DOHH2 (cell line): ENCODE measurements at regions not wholly inside any gene's neighbourhood (a gene's known extent, or its start where the extent isn't known, plus 50 kb on each side); places are given as distances from the start of the nearest gene placed in this dataset.

Experiments used
- EZH2phosphoT487 ChIP-seq: fragments of 200-600 bp; sonication (generic); IDR thresholded peaks from 2 replicates; pipeline ENCODE4 v1.6.1; 2017; ENCODE audit warnings: borderline replicate concordance, mild to moderate bottlenecking, antibody characterized with exemption, low read length, moderate library complexity, mixed read lengths
- TF ChIP-seq, protein P1 (sequence below): fragments of 200-600 bp; sonication (generic); IDR thresholded peaks from one replicate; pipeline ENCODE4 v1.5.1; 2014; ENCODE audit warnings: antibody characterized with exemption, mild to moderate bottlenecking, low read depth, low read length; ENCODE audit not compliant: poor library complexity, severe bottlenecking

GRCh38 chr16:50964491-50964890 is 186.6 kb downstream of the SALL1 start:
- TF ChIP-seq, protein P1, sequence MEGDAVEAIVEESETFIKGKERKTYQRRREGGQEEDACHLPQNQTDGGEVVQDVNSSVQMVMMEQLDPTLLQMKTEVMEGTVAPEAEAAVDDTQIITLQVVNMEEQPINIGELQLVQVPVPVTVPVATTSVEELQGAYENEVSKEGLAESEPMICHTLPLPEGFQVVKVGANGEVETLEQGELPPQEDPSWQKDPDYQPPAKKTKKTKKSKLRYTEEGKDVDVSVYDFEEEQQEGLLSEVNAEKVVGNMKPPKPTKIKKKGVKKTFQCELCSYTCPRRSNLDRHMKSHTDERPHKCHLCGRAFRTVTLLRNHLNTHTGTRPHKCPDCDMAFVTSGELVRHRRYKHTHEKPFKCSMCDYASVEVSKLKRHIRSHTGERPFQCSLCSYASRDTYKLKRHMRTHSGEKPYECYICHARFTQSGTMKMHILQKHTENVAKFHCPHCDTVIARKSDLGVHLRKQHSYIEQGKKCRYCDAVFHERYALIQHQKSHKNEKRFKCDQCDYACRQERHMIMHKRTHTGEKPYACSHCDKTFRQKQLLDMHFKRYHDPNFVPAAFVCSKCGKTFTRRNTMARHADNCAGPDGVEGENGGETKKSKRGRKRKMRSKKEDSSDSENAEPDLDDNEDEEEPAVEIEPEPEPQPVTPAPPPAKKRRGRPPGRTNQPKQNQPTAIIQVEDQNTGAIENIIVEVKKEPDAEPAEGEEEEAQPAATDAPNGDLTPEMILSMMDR: no peak
- TF ChIP-seq EZH2phosphoT487: no peak
